ENCODE measurements at regions not wholly inside any gene's neighbourhood (a gene's known extent, or its start where the extent isn't known, plus 50 kb on each side); places are given as distances from the start of the nearest gene placed in this dataset.
A peak's percentile ranks its signal among the peaks of the same experiment; 100 is the strongest.

GRCh38 chr14:101185946-101186345 is 282.4 kb upstream of the RTL1 start:
- Histone ChIP-seq H3K27ac (no peak overlapping the region), H3K9me3 (no peaks in the 10 kb centered on the region), H3K4me1 (no peaks in the 10 kb centered on the region), H3K27me3 (no peaks in the 10 kb centered on the region), H3K36me3 (no peaks in the 10 kb centered on the region), H3K4me3 (no peak overlapping the region)
- no peak for DNase-seq (ENCODE audit: low spot score)
- TF ChIP-seq CTCF (IDR thresholded peaks at IDR 0.05), result no peak

GRCh38 chr14:101186544-101186943 is 283.0 kb upstream of the RTL1 start:
- H3K36me3 ChIP-seq, result no peaks in the 10 kb centered on the region
- H3K27ac ChIP-seq, result no peak overlapping the region
- H3K9me3 ChIP-seq, result no peaks in the 10 kb centered on the region
- TF ChIP-seq CTCF (IDR thresholded peaks at IDR 0.05), result no peak
- no peak overlapping the region for H3K4me3 ChIP-seq
- H3K27me3 ChIP-seq, result no peaks in the 10 kb centered on the region
- DNase-seq (ENCODE audit: low spot score), result peak; percentile 32
- no peaks in the 10 kb centered on the region for H3K4me1 ChIP-seq

GRCh38 chr14:101186992-101187815 is 283.7 kb upstream of the RTL1 start:
- no peaks in the 10 kb centered on the region for H3K9me3 ChIP-seq
- no peak overlapping the region for H3K27ac ChIP-seq
- peak; percentile 34 for DNase-seq (ENCODE audit: low spot score)
- no peaks in the 10 kb centered on the region for H3K36me3 ChIP-seq
- H3K4me1 ChIP-seq, result no peaks in the 10 kb centered on the region
- H3K4me3 ChIP-seq, result no peak overlapping the region
- TF ChIP-seq CTCF (IDR thresholded peaks at IDR 0.05), result no peak
- no peaks in the 10 kb centered on the region for H3K27me3 ChIP-seq

GRCh38 chr14:101187816-101188570 is 284.5 kb upstream of the RTL1 start:
- H3K36me3 ChIP-seq, result no peaks in the 10 kb centered on the region
- no peak overlapping the region for H3K27ac ChIP-seq
- no peaks in the 10 kb centered on the region for H3K9me3 ChIP-seq
- no peaks in the 10 kb centered on the region for H3K27me3 ChIP-seq
- no peaks in the 10 kb centered on the region for H3K4me1 ChIP-seq
- DNase-seq (ENCODE audit: low spot score), result peak; percentile 50
- TF ChIP-seq CTCF (IDR thresholded peaks at IDR 0.05), result no peak
- H3K4me3 ChIP-seq, result no peak overlapping the region

- no peaks in the 10 kb centered on the region for H3K9me3 ChIP-seq
- no peak overlapping the region for H3K27ac ChIP-seq
- H3K27me3 ChIP-seq, result no peaks in the 10 kb centered on the region
- TF ChIP-seq CTCF (IDR thresholded peaks at IDR 0.05), result no peak
- H3K4me3 ChIP-seq, result no peak overlapping the region
- H3K4me1 ChIP-seq, result no peaks in the 10 kb centered on the region
- no peak for DNase-seq (ENCODE audit: low spot score)
- H3K36me3 ChIP-seq, result no peaks in the 10 kb centered on the region
These were observed 285.0 kb upstream of the RTL1 start for GRCh38 chr14:101188571-101188915.

Data from right atrium auricular region (tissue), 2 donors.